VCaP (cell line): ENCODE measurements at regions not wholly inside any gene's neighbourhood (a gene's known extent, or its start where the extent isn't known, plus 50 kb on each side); places are given as distances from the start of the nearest gene placed in this dataset.

Experiments used
- H3K27ac ChIP-seq: fragments of 450-650 bp; 2 replicates; pipeline ENCODE4 v1.5.1; 2017
- TF ChIP-seq, protein P1 (sequence below): fragments of 450-650 bp; conservative IDR thresholded peaks from 2 replicates; pipeline ENCODE4 v1.5.1; 2017; ENCODE audit warnings: mild to moderate bottlenecking, moderate library complexity

GRCh38 chr2:211170843-211171242 is 614.4 kb downstream of the CPS1 start:
- H3K27ac ChIP-seq, result no peak overlapping the region
- TF ChIP-seq, protein P1, sequence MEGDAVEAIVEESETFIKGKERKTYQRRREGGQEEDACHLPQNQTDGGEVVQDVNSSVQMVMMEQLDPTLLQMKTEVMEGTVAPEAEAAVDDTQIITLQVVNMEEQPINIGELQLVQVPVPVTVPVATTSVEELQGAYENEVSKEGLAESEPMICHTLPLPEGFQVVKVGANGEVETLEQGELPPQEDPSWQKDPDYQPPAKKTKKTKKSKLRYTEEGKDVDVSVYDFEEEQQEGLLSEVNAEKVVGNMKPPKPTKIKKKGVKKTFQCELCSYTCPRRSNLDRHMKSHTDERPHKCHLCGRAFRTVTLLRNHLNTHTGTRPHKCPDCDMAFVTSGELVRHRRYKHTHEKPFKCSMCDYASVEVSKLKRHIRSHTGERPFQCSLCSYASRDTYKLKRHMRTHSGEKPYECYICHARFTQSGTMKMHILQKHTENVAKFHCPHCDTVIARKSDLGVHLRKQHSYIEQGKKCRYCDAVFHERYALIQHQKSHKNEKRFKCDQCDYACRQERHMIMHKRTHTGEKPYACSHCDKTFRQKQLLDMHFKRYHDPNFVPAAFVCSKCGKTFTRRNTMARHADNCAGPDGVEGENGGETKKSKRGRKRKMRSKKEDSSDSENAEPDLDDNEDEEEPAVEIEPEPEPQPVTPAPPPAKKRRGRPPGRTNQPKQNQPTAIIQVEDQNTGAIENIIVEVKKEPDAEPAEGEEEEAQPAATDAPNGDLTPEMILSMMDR, result no peak

GRCh38 chr2:211174021-211174420 is 617.6 kb downstream of the CPS1 start:
- TF ChIP-seq, protein P1, result no peak
- H3K27ac ChIP-seq, result no peak overlapping the region

- no peak overlapping the region for H3K27ac ChIP-seq
- TF ChIP-seq, protein P1, result no peak
Observed at GRCh38 chr2:211174631-211175030, 618.2 kb downstream of the CPS1 start.

- TF ChIP-seq, protein P1, result no peak
- no peak overlapping the region for H3K27ac ChIP-seq
Observed at GRCh38 chr2:211175956-211176355, 619.6 kb downstream of the CPS1 start.

DNA sequence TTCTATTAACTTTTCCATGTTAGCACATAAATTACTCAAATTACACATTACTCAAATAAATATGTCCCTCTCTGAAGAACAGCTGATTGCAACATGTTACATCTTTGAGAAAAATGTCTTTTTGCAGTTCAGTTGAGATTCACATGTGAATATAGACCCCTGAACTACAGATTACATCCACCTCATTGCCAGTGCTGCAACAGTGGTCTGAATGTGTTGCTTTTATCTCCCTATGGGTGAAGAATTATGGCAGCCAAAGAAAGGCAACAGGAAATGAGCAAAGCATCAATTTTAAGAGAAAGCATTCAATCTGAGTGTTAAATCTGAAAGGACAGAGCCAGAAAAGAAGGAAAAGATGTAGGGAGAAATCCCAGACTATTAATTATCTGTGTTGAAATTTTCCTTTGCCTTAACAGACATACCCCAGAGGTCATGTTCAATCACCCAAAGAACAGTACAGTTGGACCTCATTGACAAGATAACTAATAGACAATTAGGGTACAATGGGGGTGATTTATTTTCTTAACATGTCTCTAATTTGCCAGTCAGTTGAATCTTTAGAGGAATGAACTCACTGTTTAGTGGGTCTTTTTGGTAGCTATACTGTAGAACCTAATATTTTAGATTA is 620.2 kb downstream of the CPS1 start:
- H3K27ac ChIP-seq, result no peak overlapping the region
- TF ChIP-seq, protein P1, result no peak

GRCh38 chr2:211181626-211182025 is 625.2 kb downstream of the CPS1 start:
- H3K27ac ChIP-seq, result peak overlapping the region; percentile 38
- TF ChIP-seq, protein P1, result no peak

DNA sequence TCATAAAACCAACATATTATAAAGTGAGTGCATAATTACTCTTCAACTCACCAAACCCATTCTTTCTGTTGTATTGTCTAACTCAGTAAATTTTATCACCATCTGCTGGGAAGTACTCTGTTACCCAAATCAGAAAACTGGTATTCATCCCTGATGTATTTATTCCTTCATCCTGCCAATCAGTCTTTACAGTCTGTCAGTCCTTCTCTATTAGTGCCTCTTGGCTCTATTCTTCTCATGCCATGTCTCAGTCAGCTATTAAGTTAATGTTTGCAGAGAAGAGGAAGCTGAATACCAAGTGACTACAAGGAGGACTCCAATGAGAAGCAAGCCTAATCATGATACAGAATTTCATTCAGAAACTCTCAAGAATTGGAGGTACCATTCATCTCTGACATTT is 631.2 kb downstream of the CPS1 start:
- no peak overlapping the region for H3K27ac ChIP-seq
- TF ChIP-seq, protein P1, result no peak
